ENCODE measurements at regions not wholly inside any gene's neighbourhood (a gene's known extent, or its start where the extent isn't known, plus 50 kb on each side); places are given as distances from the start of the nearest gene placed in this dataset.

DNA sequence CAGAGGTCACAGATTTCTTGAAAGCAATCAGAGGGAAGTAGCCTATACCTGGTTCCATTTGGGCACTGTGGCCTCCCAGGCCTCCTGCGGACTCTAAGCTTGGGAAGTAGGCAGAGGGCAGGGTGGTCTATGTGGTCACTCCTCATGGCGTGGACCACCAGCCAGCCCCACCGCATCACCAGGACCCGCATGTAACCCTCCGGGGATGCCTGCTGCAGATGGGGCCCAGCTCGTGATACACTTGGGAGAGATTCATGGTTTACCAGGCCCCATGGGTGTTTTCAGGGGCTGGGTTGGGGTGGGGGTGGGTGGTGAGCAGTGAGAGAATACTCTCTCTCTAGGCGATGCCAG, 123.7 kb downstream of the ASB7 start:
- CTCF ChIA-PET: no interaction called here
- Histone ChIP-seq H4K20me1 (ENCODE audit: insufficient read depth) (no peaks in the 10 kb centered on the region), H3K27ac (ENCODE audit: low read depth in 2 of 2, low read length in 1 of 2) (no peak overlapping the region), H3K9me3 (no peaks in the 10 kb centered on the region), H3K79me2 (ENCODE audit: insufficient read depth) (no peaks in the 10 kb centered on the region), H3K4me3 (ENCODE audit: low read depth in 2 of 2, low read length in 1 of 2) (no peak overlapping the region), H2AFZ (ENCODE audit: low read depth) (no peak overlapping the region), H3K36me3 (replicated peaks in 1 of 2; ENCODE audit: control insufficient read depth in 1 of 2, insufficient read depth in 2 of 2, low read length in 1 of 2) (no peaks in the 10 kb centered on the region), H3K9ac (no peak overlapping the region), H3K27me3 (ENCODE audit: insufficient read depth) (no peaks in the 10 kb centered on the region), H3K4me2 (no peak overlapping the region), H3K4me1 (ENCODE audit: control insufficient read depth in 1 of 2, insufficient read depth in 2 of 2, low read depth in 1 of 2, low read length in 1 of 2) (peaks cover 28 to 31% of the 10 kb centered on the region in 2 experiments; a peak in 3 of 4 replicates), H3K9me2 (no peaks in the 10 kb centered on the region), H3F3A (replicated peaks; ENCODE audit: insufficient read depth) (peaks cover 18% of the 10 kb centered on the region)
- no peak for TF ChIP-seq MXI1 (IDR thresholded peaks at IDR 0.05; ENCODE audit: low read depth, low read length)
- TF ChIP-seq SIN3A (IDR thresholded peaks at IDR 0.05; ENCODE audit: borderline replicate concordance, low read depth, low read length): no peak
- DNase-seq: peak; percentile 9
- 100% methylated on average over 4 of the region's 7 CpGs for WGBS (ENCODE audit: low lambda C conversion rate)
- POLR2A ChIA-PET: no interaction called here

DNA sequence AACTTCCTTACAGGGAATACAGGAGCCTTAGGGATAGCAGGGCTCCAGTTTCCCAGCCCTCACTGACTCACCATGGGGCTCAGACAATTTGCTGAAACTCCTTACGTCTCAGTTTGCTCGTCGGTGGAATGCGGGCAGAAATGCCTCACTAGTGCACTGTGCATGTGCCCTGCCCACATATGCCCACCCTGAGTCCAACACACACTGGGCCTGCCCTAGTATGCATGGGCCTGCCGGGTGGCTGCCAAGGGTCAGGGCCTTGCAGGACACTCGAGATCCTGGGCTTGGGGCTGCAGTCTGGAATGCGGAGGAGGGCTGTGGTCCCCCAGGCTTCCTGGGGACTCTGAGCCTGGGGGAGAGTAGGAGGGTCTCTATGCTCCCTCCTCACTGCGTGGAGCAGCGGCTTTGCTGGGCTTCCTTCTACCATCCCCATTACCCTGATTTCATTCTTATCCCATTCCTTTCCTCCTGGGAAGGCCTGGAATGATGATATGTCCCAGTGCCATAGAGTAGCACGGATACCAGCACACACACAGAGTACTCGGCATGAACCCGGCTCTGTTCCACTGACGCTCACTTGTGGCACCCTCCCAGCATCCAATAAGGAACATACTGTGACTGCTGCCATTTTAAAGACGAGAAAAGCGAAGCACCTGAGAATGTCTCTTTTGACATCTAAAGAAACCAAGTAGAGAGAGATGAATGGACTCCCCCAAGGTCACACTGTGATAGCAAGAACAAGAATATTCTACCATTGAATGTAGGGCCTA, 124.2 kb downstream of the ASB7 start:
- Histone ChIP-seq H3K27me3 (ENCODE audit: insufficient read depth) (no peaks in the 10 kb centered on the region), H3F3A (replicated peaks; ENCODE audit: insufficient read depth) (peaks cover 13% of the 10 kb centered on the region), H3K4me2 (no peak overlapping the region), H3K9me2 (no peaks in the 10 kb centered on the region), H3K27ac (ENCODE audit: low read depth in 2 of 2, low read length in 1 of 2) (no peak overlapping the region), H2AFZ (ENCODE audit: low read depth) (no peak overlapping the region), H3K9me3 (no peaks in the 10 kb centered on the region), H3K4me1 (ENCODE audit: control insufficient read depth in 1 of 2, insufficient read depth in 2 of 2, low read depth in 1 of 2, low read length in 1 of 2) (peaks cover 24 to 35% of the 10 kb centered on the region in 2 experiments; a peak in 3 of 4 replicates), H4K20me1 (ENCODE audit: insufficient read depth) (no peaks in the 10 kb centered on the region), H3K79me2 (ENCODE audit: insufficient read depth) (no peaks in the 10 kb centered on the region), H3K4me3 (ENCODE audit: low read depth in 2 of 2, low read length in 1 of 2) (no peak overlapping the region), H3K36me3 (replicated peaks in 1 of 2; ENCODE audit: control insufficient read depth in 1 of 2, insufficient read depth in 2 of 2, low read length in 1 of 2) (no peaks in the 10 kb centered on the region), H3K9ac (no peak overlapping the region)
- ChIA-PET POLR2A (no interaction called here), CTCF (no interaction called here)
- WGBS (ENCODE audit: low lambda C conversion rate): 82% methylated on average over 14 of the region's 15 CpGs
- peak; percentile 1 for DNase-seq
- TF ChIP-seq MEF2A (IDR thresholded peaks at IDR 0.05; ENCODE audit: borderline replicate concordance, low read depth): no peak

DNA sequence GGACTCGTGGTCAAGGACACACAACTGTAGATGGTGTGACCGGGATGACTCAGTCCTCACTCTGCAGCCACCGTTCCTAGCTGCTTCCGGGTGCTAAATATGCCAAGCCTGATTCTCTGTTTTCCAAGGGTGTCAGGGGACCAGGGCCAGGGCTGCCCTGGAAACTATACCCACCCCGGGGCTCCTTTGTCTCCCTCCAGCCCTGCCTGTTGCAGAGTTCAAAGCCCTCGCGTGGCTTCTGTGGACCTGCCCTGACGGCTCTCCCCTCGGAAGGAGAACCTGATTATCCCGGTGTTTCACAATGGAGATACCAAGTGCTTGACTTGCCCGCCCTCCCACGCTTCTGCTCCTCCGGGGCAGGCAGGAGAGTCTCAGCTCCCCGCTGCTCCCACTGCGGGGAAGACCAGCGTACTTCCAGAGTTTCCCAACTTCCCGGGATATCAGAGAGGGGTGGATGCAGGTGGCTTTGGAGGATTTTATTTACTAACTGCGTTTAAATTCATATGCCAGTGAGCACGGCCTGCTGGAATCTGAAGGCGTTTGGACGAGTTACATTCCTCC, 125.0 kb downstream of the ASB7 start:
- Histone ChIP-seq H3F3A (replicated peaks; ENCODE audit: insufficient read depth) (peaks cover 7% of the 10 kb centered on the region), H3K36me3 (replicated peaks in 1 of 2; ENCODE audit: control insufficient read depth in 1 of 2, insufficient read depth in 2 of 2, low read length in 1 of 2) (no peaks in the 10 kb centered on the region), H3K9ac (no peak overlapping the region), H2AFZ (ENCODE audit: low read depth) (no peak overlapping the region), H3K9me2 (no peaks in the 10 kb centered on the region), H3K4me2 (no peak overlapping the region), H3K4me3 (ENCODE audit: low read depth in 2 of 2, low read length in 1 of 2) (no peak overlapping the region), H3K27me3 (ENCODE audit: insufficient read depth) (no peaks in the 10 kb centered on the region), H3K4me1 (ENCODE audit: control insufficient read depth in 1 of 2, insufficient read depth in 2 of 2, low read depth in 1 of 2, low read length in 1 of 2) (peaks cover 20 to 40% of the 10 kb centered on the region in 2 experiments; a peak in 2 of 4 replicates), H4K20me1 (ENCODE audit: insufficient read depth) (no peaks in the 10 kb centered on the region), H3K79me2 (ENCODE audit: insufficient read depth) (no peaks in the 10 kb centered on the region), H3K27ac (ENCODE audit: low read depth in 2 of 2, low read length in 1 of 2) (no peak overlapping the region), H3K9me3 (no peaks in the 10 kb centered on the region)
- WGBS (ENCODE audit: low lambda C conversion rate): 90% methylated on average over 12 of the region's 21 CpGs
- ChIA-PET POLR2A (no interaction called here), CTCF (interaction anchor here (1.4 to 1.7 kb wide), 2 partner anchors 143 to 281 kb away, joined by 3 to 6 read pairs; no protein-coding TSS in a partner anchor)
- no peak for TF ChIP-seq TCF12 (IDR thresholded peaks at IDR 0.05)
- TF ChIP-seq, protein P1, sequence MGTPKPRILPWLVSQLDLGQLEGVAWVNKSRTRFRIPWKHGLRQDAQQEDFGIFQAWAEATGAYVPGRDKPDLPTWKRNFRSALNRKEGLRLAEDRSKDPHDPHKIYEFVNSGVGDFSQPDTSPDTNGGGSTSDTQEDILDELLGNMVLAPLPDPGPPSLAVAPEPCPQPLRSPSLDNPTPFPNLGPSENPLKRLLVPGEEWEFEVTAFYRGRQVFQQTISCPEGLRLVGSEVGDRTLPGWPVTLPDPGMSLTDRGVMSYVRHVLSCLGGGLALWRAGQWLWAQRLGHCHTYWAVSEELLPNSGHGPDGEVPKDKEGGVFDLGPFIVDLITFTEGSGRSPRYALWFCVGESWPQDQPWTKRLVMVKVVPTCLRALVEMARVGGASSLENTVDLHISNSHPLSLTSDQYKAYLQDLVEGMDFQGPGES (IDR thresholded peaks at IDR 0.05; ENCODE audit: low read depth, low read length): no peak
- no peak for TF ChIP-seq RCOR1 (IDR thresholded peaks at IDR 0.05; ENCODE audit: low read length)
- TF ChIP-seq MXI1 (IDR thresholded peaks at IDR 0.05; ENCODE audit: low read depth, low read length): no peak
- no peak for TF ChIP-seq RFX5 (IDR thresholded peaks at IDR 0.05; ENCODE audit: low read length)
- no peak for TF ChIP-seq GATA2 (CRISPR knock-in tag; IDR thresholded peaks at IDR 0.05)
- TF ChIP-seq EP300 (IDR thresholded peaks at IDR 0.05; ENCODE audit: borderline replicate concordance in 1 of 2, low read depth in 1 of 2, low read length in 1 of 2): no peak
- TF ChIP-seq FOXJ3 (CRISPR knock-in tag; IDR thresholded peaks at IDR 0.05): no peak
- no peak for TF ChIP-seq GABPA (IDR thresholded peaks at IDR 0.05; ENCODE audit: low read depth)
- TF ChIP-seq EZH2phosphoT487 (IDR thresholded peaks at IDR 0.05; ENCODE audit: borderline replicate concordance, low read depth): no peak
- no peak for TF ChIP-seq ELF1 (IDR thresholded peaks at IDR 0.05)
- DNase-seq: peak; percentile 3
